ENCODE measurements at regions not wholly inside any gene's neighbourhood (a gene's known extent, or its start where the extent isn't known, plus 50 kb on each side); places are given as distances from the start of the nearest gene placed in this dataset.
"Not testable (repeated sequence)": the region's sequence is repeated elsewhere in the genome, so short reads cannot be mapped to it uniquely, and the experiment has no call there.

GRCh38 chr3:30538791-30539190, 67.6 kb upstream of the TGFBR2 start:
- peak; percentile 94 for DNase-seq

GRCh38 chr3:30539206-30539605, 67.2 kb upstream of the TGFBR2 start:
- no peak for DNase-seq

DNA sequence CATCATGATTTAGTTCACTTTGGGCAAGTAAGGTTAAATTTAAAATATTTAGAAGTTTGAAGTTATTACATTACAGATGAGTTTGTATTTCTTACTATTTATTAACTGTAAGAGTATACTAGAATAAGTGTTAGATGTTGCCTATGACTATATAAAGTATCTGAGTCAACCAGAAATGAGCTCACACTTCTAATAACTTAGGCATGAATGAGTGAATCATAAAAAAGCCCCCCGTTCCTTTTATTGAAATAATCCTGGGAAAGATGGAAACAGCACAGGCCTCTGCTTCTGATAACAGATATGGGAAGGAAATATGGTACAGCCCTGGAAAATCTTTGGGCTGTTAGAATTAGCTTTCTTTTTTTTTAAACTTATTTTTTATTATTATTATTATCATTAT, 66.6 kb upstream of the TGFBR2 start:
- DNase-seq = peak; percentile 76

DNA sequence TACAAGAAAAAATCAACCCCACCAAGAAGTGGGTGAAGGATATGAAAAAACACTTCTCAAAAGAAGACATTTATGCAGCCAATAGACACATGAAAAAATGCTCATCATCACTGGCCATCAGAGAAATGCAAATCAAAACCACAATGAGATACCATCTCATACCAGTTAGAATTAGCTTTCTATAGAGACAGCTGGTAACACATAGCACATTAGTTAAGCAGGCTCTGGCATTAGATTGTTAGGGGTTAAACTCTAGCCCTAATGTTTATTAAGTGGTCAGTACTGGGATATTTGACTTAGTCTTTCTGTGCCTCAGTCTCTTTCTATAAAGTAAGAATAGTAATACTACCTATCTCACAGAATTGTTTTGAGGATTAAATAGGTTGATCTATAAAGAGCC, 65.2 kb upstream of the TGFBR2 start:
- not testable (repeated sequence) for DNase-seq

GRCh38 chr3:30542897-30543296, 63.5 kb upstream of the TGFBR2 start:
- no peak for DNase-seq

GRCh38 chr3:30544812-30545211, 61.6 kb upstream of the TGFBR2 start:
- peak; percentile 78 for DNase-seq

GRCh38 chr3:30546934-30547333, 59.5 kb upstream of the TGFBR2 start:
- DNase-seq = no peak

- no peak for DNase-seq
These were observed 58.7 kb upstream of the TGFBR2 start for GRCh38 chr3:30547716-30548115.

DNA sequence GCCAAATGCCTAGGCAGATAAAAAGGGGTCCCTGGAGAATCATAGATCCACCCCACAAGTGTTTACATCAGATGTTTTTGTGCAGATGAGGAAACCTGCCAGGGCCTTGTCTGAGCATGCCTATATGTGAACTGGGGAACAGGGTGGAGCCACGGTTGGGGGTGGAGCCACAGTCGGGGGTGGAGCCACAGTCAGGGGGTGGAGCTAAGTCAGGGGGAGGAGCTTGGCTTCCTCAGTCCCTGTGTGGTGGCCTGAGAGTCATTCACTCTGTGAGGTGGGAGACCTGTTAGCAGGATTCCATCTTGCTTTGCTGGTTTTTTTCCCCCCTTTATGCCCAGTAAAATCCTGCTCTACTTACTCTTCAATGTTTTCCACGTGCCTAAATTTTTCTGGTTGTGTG, 57.8 kb upstream of the TGFBR2 start:
- DNase-seq = no peak

DNA sequence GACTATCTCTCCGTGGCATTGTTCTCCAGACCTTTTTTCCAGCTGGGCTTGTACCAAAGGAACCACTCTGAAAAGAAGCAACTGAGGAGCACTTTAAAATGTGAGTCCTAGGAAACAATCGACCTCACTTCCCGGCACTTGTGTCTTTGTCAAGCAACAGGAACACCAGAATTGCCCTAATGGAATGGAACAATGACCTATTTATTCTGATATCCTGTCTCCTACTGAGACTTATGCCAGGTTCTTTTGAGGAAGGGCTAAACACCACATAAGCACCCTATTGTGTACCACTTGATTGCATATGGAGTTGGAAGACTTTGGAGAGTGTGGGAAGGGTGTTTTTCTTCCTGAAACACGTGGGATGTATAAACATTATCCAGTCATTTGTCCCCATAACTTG, 56.8 kb upstream of the TGFBR2 start:
- no peak for DNase-seq

DNA sequence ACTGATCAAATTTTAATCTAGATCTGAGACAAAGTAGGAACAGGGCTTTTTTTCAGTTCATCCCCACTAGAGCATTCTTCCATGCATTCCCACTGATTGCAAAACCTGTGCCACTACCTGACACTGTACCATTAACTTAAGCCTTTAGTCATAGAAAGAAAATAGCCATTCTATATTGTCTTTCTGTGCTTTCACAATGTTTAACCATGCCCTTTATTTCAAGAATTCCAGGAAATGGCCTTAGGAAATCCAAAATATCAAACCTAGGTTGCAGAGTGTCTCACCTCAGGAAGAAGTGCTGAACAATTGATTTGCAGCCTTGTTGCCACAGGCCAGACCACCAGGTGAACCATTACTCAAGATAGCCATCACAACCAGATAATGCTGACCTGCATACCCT, 56.2 kb upstream of the TGFBR2 start:
- DNase-seq = no peak

- DNase-seq = no peak
These were observed 55.1 kb upstream of the TGFBR2 start for GRCh38 chr3:30551266-30551665.

- DNase-seq = no peak
These were observed 54.5 kb upstream of the TGFBR2 start for GRCh38 chr3:30551927-30552326.

DNA sequence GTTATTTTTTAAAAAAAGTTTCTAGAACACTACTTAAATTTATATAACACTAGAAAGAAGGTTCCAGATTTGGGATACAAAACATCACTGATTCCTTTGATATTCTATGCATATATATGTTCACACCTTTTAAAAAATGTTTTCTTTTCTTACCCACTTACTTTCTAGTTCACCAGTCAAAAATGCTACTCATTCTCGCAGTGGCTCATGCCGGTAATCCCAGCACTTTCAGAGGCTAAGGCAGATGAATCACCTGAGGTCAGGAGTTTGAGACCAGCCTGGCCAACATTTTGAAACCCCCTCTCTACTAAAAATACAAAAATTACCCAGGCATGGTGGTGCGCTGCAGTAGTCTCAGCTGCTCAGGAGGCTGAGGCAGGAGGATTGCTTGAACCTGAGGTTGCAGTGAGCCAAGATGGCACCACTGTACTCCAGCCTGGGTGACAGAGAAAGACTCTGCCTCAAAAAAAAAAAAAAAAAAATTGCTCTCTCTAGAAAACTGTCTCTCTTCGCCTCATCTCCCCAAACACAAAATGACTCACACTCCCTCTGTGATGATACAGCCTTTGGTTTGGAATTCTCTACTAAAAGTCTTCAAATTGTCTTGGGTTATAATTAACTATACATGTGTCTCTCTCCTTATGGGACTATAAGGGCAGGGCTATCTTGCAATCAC, 52.6 kb upstream of the TGFBR2 start:
- peak; percentile 72 for DNase-seq

DNA sequence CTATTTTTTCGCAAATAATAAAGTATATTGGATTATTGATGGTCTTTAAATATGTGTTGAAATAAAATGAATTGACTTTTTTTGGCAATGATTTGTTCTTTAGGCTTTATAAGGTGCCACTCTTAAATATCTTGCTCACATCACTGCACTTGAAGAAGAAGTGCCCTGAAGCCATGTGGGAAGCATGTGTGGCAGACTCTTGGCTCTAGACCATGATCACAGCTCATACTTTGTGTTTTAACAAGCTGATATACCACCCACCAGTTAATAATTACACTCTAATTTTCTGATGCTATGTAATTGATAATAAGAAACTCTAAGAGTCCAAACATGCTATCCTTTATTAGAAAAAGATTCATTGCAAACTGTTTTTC, 52.1 kb upstream of the TGFBR2 start:
- DNase-seq = no peak

DNA sequence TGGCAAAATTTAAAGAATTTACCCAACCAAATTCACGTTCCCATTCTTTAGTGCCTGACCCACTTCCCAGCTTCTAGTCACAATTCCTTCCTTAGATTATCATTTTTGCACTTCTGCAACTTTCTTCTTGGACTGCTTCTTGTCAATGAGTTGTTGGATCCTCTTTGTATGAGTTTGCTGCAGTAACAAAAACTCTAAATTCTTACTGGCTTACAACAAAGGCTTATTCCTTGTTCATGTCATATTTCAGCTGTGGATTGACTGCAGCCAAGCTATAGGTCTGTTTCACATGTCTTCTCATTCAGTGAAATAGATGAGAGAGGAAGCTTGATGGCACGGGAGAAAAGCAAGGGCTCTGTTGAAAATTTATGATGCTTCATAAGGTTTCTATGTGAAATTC, 50.4 kb upstream of the TGFBR2 start:
- no peak for DNase-seq
